ENCODE measurements at regions not wholly inside any gene's neighbourhood (a gene's known extent, or its start where the extent isn't known, plus 50 kb on each side); places are given as distances from the start of the nearest gene placed in this dataset.

DNA sequence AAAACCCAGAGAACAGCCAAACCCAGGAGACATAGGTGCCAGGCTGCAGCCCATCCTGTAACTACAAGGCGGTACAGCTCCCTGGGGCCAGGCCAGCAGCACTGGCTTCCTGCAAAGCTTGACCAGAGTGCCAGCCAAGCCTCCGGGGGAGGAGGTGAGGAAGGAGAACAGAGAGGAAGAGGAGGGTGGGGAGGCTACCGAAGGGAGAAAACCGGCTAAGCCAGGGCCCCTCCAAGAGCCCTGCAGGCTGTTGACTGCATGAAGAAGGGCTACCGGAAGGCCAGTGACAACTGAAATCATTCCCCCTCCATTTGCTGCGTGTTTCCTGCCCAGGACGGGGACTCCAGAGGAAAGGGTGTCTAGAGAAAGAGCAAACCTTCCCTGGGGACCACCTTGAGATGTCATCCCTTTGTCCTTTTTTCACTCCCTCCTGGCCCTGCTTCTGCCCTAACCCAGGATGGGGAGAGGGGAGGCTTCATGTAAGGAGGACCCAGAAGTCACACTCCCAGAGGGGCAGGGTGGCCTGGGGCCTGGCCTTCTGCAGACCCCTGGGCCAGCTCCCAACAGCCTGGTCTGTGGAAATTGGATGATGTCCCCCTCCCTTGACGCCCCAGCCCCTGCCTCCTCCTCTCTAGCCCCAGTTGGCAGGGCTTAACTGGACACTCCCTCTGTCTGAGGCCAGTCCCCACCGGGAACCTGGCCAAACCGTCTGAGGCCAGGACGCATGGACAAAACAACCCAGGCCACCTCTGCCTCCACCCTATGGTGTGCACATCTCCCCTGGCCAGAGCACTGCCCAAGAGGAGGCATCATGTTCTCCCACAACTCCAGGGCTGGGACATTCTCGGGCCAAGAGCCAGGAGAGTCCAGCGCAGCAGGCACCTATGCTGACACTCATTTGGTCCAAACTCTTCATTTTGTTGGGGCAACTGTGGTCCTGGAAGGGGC is 207.8 kb downstream of the CYP26B1 start:
- Histone ChIP-seq H3K36me3 (ENCODE audit: low read depth) (no peaks in the 10 kb centered on the region), H3K4me2 (ENCODE audit: unreplicated experiment) (no peak overlapping the region), H3K27me3 (replicated peaks; ENCODE audit: insufficient read depth) (no peaks in the 10 kb centered on the region), H3F3A (ENCODE audit: insufficient read depth) (peaks cover 20% of the 10 kb centered on the region), H2AFZ (no peak overlapping the region), H3K27ac (no peak overlapping the region), H4K20me1 (ENCODE audit: insufficient read depth) (no peaks in the 10 kb centered on the region), H3K79me2 (ENCODE audit: insufficient read depth) (no peaks in the 10 kb centered on the region), H3K9ac (no peak overlapping the region), H3K4me3 (no peak overlapping the region), H3K9me2 (ENCODE audit: insufficient read depth) (no peaks in the 10 kb centered on the region), H3K9me3 (ENCODE audit: low read depth) (no peaks in the 10 kb centered on the region), H3K4me1 (ENCODE audit: insufficient read depth) (peaks cover 27% of the 10 kb centered on the region)
- TF ChIP-seq EZH2 (IDR thresholded peaks at IDR 0.05; ENCODE audit: insufficient read depth, poor library complexity, severe bottlenecking) (no peak), EZH2phosphoT487 (IDR thresholded peaks at IDR 0.05; ENCODE audit: insufficient read depth, low read depth) (no peak)
- no peak for DNase-seq
- WGBS, 2 experiments (ENCODE audit: low coverage in 1 of 2, low lambda C conversion rate in 2 of 2, missing lambda C conversion rate in 2 of 2), result 68 to 72% methylated on average over 11 to 13 of the region's 13 CpGs
- in situ Hi-C loops (cut with MboI), result no loop called here

DNA sequence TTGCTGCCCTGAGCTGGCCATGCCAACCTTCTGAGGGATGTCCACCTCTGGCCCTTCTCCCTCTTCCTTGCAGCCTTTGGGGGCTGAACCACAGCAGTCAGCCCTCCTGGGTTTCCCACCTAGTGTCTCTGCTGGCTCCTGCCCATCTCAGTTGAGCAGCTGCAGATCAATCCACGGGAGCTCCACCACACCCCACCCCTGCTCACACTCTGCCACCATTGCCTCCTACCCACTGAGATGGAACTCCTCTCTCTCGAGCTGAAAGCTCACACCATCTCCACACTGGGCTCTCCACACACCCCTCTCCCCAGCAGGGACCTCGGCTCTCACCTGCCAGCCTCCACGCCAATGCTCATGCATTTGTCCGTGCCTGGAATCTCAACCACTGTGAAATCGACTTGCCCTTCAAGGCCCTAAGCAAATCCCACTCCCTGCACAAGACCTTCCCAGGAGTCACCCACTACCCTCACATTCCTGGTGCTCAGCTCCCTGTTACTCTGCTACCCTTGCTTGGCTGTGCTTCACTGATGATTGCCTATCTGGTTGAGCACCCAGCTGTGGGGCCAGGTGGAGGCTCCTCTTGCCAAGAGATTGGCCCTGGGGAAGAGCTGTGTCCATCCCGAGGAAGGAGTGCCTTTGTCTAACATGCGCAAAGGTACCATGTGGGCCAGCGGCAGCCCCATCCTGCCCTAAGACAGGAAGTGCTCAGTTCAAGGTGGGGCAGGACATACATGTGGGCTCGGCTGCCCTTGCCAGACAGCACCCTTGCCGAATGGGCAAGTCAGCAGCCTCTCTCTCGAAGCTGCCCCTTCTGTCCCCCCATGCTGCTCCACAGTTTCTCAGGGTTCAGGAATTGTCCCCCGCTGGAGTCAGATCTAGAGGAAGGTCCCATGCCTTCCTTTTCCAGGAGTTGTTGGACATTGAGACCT is 208.7 kb downstream of the CYP26B1 start:
- H3K27me3 ChIP-seq (replicated peaks; ENCODE audit: insufficient read depth), result no peaks in the 10 kb centered on the region
- H3K79me2 ChIP-seq (ENCODE audit: insufficient read depth), result no peaks in the 10 kb centered on the region
- H3F3A ChIP-seq (ENCODE audit: insufficient read depth), result peaks cover 29% of the 10 kb centered on the region
- 90 to 94% methylated on average over 13 of the region's 13 CpGs for WGBS, 2 experiments (ENCODE audit: low coverage in 1 of 2, low lambda C conversion rate in 2 of 2, missing lambda C conversion rate in 2 of 2)
- in situ Hi-C loops (cut with MboI), result no loop called here
- no peak overlapping the region for H3K4me3 ChIP-seq
- TF ChIP-seq EZH2phosphoT487 (IDR thresholded peaks at IDR 0.05; ENCODE audit: insufficient read depth, low read depth), result no peak
- TF ChIP-seq EZH2 (IDR thresholded peaks at IDR 0.05; ENCODE audit: insufficient read depth, poor library complexity, severe bottlenecking), result no peak
- no peak overlapping the region for H3K27ac ChIP-seq
- no peak for DNase-seq
- no peaks in the 10 kb centered on the region for H3K9me3 ChIP-seq (ENCODE audit: low read depth)
- H4K20me1 ChIP-seq (ENCODE audit: insufficient read depth), result no peaks in the 10 kb centered on the region
- no peak overlapping the region for H3K9ac ChIP-seq
- no peaks in the 10 kb centered on the region for H3K36me3 ChIP-seq (ENCODE audit: low read depth)
- H2AFZ ChIP-seq, result no peak overlapping the region
- H3K9me2 ChIP-seq (ENCODE audit: insufficient read depth), result no peaks in the 10 kb centered on the region
- no peak overlapping the region for H3K4me2 ChIP-seq (ENCODE audit: unreplicated experiment)
- peaks cover 36% of the 10 kb centered on the region for H3K4me1 ChIP-seq (ENCODE audit: insufficient read depth)

DNA sequence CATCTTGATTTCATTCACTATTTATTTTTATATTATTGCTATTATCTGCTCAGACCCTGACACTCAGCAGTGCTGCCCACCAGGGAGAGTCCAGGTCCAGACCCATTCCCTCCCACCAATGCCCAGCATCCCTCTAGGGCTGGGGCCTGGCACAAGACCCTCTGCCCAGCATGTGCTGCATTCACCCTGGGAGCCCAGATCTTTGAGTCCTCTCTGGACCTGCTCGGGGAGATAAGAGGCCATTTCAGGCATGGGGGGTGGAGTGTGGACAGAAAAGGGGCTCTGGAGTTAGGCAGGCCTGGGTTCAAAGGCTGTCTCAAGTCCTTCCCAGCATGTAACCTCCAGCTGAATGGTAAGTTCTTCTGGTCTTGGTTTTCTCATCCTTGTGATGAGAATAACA is 209.6 kb downstream of the CYP26B1 start:
- no peak for DNase-seq
- H4K20me1 ChIP-seq (ENCODE audit: insufficient read depth), result no peaks in the 10 kb centered on the region
- H3K79me2 ChIP-seq (ENCODE audit: insufficient read depth), result no peaks in the 10 kb centered on the region
- TF ChIP-seq EZH2phosphoT487 (IDR thresholded peaks at IDR 0.05; ENCODE audit: insufficient read depth, low read depth) (no peak), EZH2 (IDR thresholded peaks at IDR 0.05; ENCODE audit: insufficient read depth, poor library complexity, severe bottlenecking) (no peak)
- H3K27ac ChIP-seq, result no peak overlapping the region
- no peaks in the 10 kb centered on the region for H3K36me3 ChIP-seq (ENCODE audit: low read depth)
- 92 to 100% methylated on average over 1 of the region's 1 CpG for WGBS, 2 experiments (ENCODE audit: low coverage in 1 of 2, low lambda C conversion rate in 2 of 2, missing lambda C conversion rate in 2 of 2)
- H3K9me3 ChIP-seq (ENCODE audit: low read depth), result no peaks in the 10 kb centered on the region
- no peak overlapping the region for H3K9ac ChIP-seq
- H3K4me3 ChIP-seq, result no peak overlapping the region
- peaks cover 27% of the 10 kb centered on the region for H3F3A ChIP-seq (ENCODE audit: insufficient read depth)
- in situ Hi-C loops (cut with MboI), result no loop called here
- H3K4me2 ChIP-seq (ENCODE audit: unreplicated experiment), result no peak overlapping the region
- no peaks in the 10 kb centered on the region for H3K27me3 ChIP-seq (replicated peaks; ENCODE audit: insufficient read depth)
- peaks cover 37% of the 10 kb centered on the region for H3K4me1 ChIP-seq (ENCODE audit: insufficient read depth)
- no peak overlapping the region for H2AFZ ChIP-seq
- no peaks in the 10 kb centered on the region for H3K9me2 ChIP-seq (ENCODE audit: insufficient read depth)

DNA sequence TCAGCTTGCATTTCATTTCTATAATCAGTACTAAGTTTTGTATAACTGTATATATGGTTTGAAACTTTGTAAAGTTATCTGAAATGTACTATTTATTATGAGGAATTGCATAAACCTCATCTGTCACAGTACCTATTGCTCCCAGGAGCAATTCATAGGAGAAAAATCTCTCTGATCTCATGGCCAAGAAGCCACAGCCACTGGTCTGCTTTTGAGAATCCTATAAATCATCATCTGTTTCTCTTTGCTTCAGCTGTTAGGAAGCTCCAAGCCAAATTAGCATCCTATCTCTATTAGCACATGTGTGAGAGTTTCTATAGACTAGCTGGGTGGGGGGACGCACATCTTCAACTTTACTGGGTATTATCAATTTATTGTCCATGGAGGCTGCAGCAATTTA is 210.3 kb downstream of the CYP26B1 start:
- 100% methylated on average over 1 of the region's 1 CpG for WGBS, 2 experiments (ENCODE audit: low coverage in 1 of 2, low lambda C conversion rate in 2 of 2, missing lambda C conversion rate in 2 of 2)
- H3K79me2 ChIP-seq (ENCODE audit: insufficient read depth), result no peaks in the 10 kb centered on the region
- no peaks in the 10 kb centered on the region for H3K27me3 ChIP-seq (replicated peaks; ENCODE audit: insufficient read depth)
- H3F3A ChIP-seq (ENCODE audit: insufficient read depth), result peaks cover 27% of the 10 kb centered on the region
- no peaks in the 10 kb centered on the region for H3K9me3 ChIP-seq (ENCODE audit: low read depth)
- H4K20me1 ChIP-seq (ENCODE audit: insufficient read depth), result no peaks in the 10 kb centered on the region
- H3K9ac ChIP-seq, result no peak overlapping the region
- no peak overlapping the region for H2AFZ ChIP-seq
- H3K9me2 ChIP-seq (ENCODE audit: insufficient read depth), result no peaks in the 10 kb centered on the region
- H3K4me2 ChIP-seq (ENCODE audit: unreplicated experiment), result no peak overlapping the region
- in situ Hi-C loops (cut with MboI), result no loop called here
- no peak for TF ChIP-seq EZH2phosphoT487 (IDR thresholded peaks at IDR 0.05; ENCODE audit: insufficient read depth, low read depth)
- TF ChIP-seq EZH2 (IDR thresholded peaks at IDR 0.05; ENCODE audit: insufficient read depth, poor library complexity, severe bottlenecking), result no peak
- DNase-seq, result no peak
- H3K4me3 ChIP-seq, result no peak overlapping the region
- peaks cover 35% of the 10 kb centered on the region for H3K4me1 ChIP-seq (ENCODE audit: insufficient read depth)
- no peaks in the 10 kb centered on the region for H3K36me3 ChIP-seq (ENCODE audit: low read depth)
- H3K27ac ChIP-seq, result no peak overlapping the region

All from GM23248 (cell line).